Gastrocnemius medialis (tissue), 4 donors: ENCODE measurements at regions not wholly inside any gene's neighbourhood (a gene's known extent, or its start where the extent isn't known, plus 50 kb on each side); places are given as distances from the start of the nearest gene placed in this dataset.

ENCODE experiments used
- ATAC-seq, 2 donors: fragments of 150-250 bp; one replicate each; pipeline ENCODE4 v1.9.1; 2016
- DNase-seq, 2 donors: peaks; one replicate each; pipeline ENCODE4 v3.0.0-alpha.2; 2019
- H3K27ac ChIP-seq, 4 donors: fragments of 200-600 bp; sonication (generic); 1 replicate in 1 of 4; 2 replicates in 3 of 4; pipeline ENCODE4 v1.5.1; 2016 to 2018; ENCODE audit warnings: mild to moderate bottlenecking in 2 of 4, moderate library complexity in 1 of 4
- H3K27me3 ChIP-seq, 3 donors: fragments of 200-600 bp; sonication (generic) in 2 of 3; 1 replicate in 1 of 3; 2 replicates in 2 of 3; pipeline versions ENCODE4 v1.5.1 to v1.6.0; 2016 to 2019; ENCODE audit warnings: mild to moderate bottlenecking in 1 of 3, moderate library complexity in 1 of 3
- H3K36me3 ChIP-seq, 2 donors: fragments of 200-600 bp; sonication (generic) in 1 of 2; one replicate each; pipeline ENCODE4 v1.5.1; 2017 to 2018
- H3K4me1 ChIP-seq, 2 donors: fragments of 200-600 bp; sonication (generic) in 1 of 2; one replicate each; pipeline ENCODE4 v1.5.1; 2016 to 2017; ENCODE audit warnings: mild to moderate bottlenecking in 2 of 2
- H3K4me3 ChIP-seq, 4 donors: fragments of 200-600 bp; sonication (generic) in 3 of 4; 1 replicate in 1 of 4; 2 replicates in 3 of 4; pipeline ENCODE4 v1.5.1; 2016 to 2019; ENCODE audit warnings: mild to moderate bottlenecking in 2 of 4
- H3K9me3 ChIP-seq, 3 donors: fragments of 200-600 bp; sonication (generic) in 2 of 3; 1 replicate in 1 of 3; 2 replicates in 2 of 3; pipeline ENCODE4 v1.5.1; 2016 to 2019
- CTCF ChIP-seq, 5 experiments: fragments of 450-650 bp in 3 of 5; fragments of 200-600 bp in 2 of 5; sonication (generic) in 2 of 5; IDR thresholded peaks in 4 of 5; conservative IDR thresholded peaks in 1 of 5; 1 replicate in 4 of 5; 2 replicates in 1 of 5; pipeline ENCODE4 v1.5.1; 2016 to 2019; ENCODE audit warnings: antibody characterized with exemption in 5 of 5, mild to moderate bottlenecking in 3 of 5, moderate library complexity in 3 of 5
- POLR2A ChIP-seq, 2 donors: fragments of 450-650 bp; IDR thresholded peaks; one replicate each; pipeline ENCODE4 v1.6.1; 2017; ENCODE audit warnings: antibody characterized with exemption in 2 of 2, mild to moderate bottlenecking in 2 of 2, moderate library complexity in 2 of 2
- in situ Hi-C, 4 donors: fragments of 200-750 bp; cut with MboI; loops; one replicate each; pipeline versions ENCODE4 v1.15.0 to v1.8.0; 2017; ENCODE audit warnings: low sequenced_read_pairs in 4 of 4
- intact Hi-C: fragments of 100-400 bp; cut with DNase I; formaldehyde crosslinking; loops from one replicate; pipeline ENCODE4 v1.15.1; 2023; ENCODE audit warnings: low total_unique reads

DNA sequence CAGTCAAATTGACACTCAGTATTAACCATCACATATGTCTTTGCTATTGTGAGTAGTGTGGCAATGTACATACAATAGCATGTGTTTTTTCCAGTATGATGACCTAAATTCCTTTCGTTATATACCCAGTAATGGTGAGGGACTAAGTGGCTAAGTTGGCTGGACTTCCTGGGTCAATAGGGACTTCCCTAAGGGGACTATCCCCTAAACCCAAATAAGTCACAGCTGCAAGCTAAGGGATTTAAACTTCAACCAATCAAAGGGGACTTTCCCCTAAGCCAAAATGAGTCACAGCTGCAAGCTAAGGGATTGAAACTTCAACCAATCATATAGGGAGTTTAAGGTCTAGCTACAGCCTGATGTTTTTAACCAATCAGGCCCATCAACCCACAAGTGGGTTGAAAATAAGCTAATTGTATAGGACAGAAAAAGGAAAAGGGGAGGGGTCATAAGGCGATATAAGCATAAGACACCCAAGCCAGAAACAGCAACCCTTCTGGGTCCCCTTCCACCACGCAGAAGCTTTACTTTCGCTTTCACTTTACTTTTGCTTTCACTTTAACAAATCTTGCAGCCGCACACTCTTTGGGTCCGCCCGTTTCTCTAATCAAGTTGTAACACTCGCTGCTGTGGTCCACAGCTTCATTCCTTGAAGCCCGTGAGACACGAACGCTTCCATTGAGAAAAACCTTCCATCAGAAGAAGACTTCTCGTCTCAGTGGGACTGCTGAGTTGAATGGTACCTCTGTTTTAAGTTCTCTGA lies 404.4 kb downstream of the FLRT2 start:
- H3K4me3 ChIP-seq = peak overlapping the region; percentile 35 to 47 (median 44)
- no peaks in the 10 kb centered on the region for H3K4me1 ChIP-seq
- in situ Hi-C loops (no loop called here), intact Hi-C loops (no loop called here)
- H3K27ac ChIP-seq = peak overlapping the region in 1 of 4 donors; percentile 11
- TF ChIP-seq POLR2A (IDR thresholded peaks at IDR 0.05) (no peak), CTCF (IDR thresholded peaks at IDR 0.05 in 4 of 5, conservative IDR thresholded peaks at IDR 0.05 in 1 of 5) (no peak)
- no peaks in the 10 kb centered on the region for H3K27me3 ChIP-seq
- H3K9me3 ChIP-seq = no peaks in the 10 kb centered on the region
- ATAC-seq = peak in 1 of 2 donors; percentile 49
- no peaks in the 10 kb centered on the region for H3K36me3 ChIP-seq
- no peak for DNase-seq

DNA sequence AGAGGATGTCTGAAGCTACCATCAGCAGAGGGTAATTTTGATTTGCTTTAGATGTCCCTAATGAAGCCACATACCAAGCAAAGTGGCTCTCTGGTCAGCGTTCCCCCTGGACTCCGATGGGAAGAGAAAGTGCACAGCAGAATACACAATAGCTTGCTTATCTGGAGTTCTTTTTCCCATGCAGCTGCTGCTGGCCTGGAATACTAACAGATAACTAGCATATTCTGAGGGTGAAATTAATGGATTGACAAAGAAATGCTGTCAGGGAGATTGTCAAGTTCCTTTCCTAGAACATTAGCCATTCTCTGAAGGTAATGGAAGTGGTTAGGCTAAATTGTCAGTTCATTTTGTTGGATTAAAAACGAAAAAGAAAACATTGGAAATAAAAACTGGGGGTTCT lies 391.3 kb downstream of the FLRT2 start:
- H3K36me3 ChIP-seq = no peaks in the 10 kb centered on the region
- H3K27me3 ChIP-seq = no peaks in the 10 kb centered on the region
- H3K4me1 ChIP-seq = no peaks in the 10 kb centered on the region
- intact Hi-C loops (no loop called here), in situ Hi-C loops (no loop called here)
- ATAC-seq (no peak), DNase-seq (no peak)
- no peak overlapping the region for H3K4me3 ChIP-seq
- no peaks in the 10 kb centered on the region for H3K9me3 ChIP-seq
- TF ChIP-seq POLR2A (IDR thresholded peaks at IDR 0.05) = no peak
- no peak for TF ChIP-seq CTCF (IDR thresholded peaks at IDR 0.05 in 4 of 5, conservative IDR thresholded peaks at IDR 0.05 in 1 of 5)
- no peak overlapping the region for H3K27ac ChIP-seq

GRCh38 chr14:85917716-85918115 lies 387.8 kb downstream of the FLRT2 start:
- no peak for DNase-seq
- in situ Hi-C loops = no loop called here
- Histone ChIP-seq H3K27me3 (no peaks in the 10 kb centered on the region), H3K27ac (no peak overlapping the region), H3K9me3 (no peaks in the 10 kb centered on the region), H3K4me3 (no peak overlapping the region), H3K4me1 (no peaks in the 10 kb centered on the region), H3K36me3 (no peaks in the 10 kb centered on the region)
- intact Hi-C loops = no loop called here
- no peak for ATAC-seq
- TF ChIP-seq CTCF (IDR thresholded peaks at IDR 0.05 in 4 of 5, conservative IDR thresholded peaks at IDR 0.05 in 1 of 5) = no peak
- no peak for TF ChIP-seq POLR2A (IDR thresholded peaks at IDR 0.05)

- in situ Hi-C loops (no loop called here), intact Hi-C loops (no loop called here)
- ATAC-seq (no peak), DNase-seq (no peak)
- Histone ChIP-seq H3K9me3 (no peaks in the 10 kb centered on the region), H3K4me1 (no peaks in the 10 kb centered on the region), H3K27ac (no peak overlapping the region), H3K27me3 (no peaks in the 10 kb centered on the region), H3K4me3 (no peak overlapping the region), H3K36me3 (no peaks in the 10 kb centered on the region)
- TF ChIP-seq POLR2A (IDR thresholded peaks at IDR 0.05) (no peak), CTCF (IDR thresholded peaks at IDR 0.05 in 4 of 5, conservative IDR thresholded peaks at IDR 0.05 in 1 of 5) (no peak)
Measured at GRCh38 chr14:85915711-85916110, 385.8 kb downstream of the FLRT2 start.

GRCh38 chr14:85912141-85912540 lies 382.2 kb downstream of the FLRT2 start:
- no peaks in the 10 kb centered on the region for H3K4me1 ChIP-seq
- no peaks in the 10 kb centered on the region for H3K27me3 ChIP-seq
- intact Hi-C loops (no loop called here), in situ Hi-C loops (no loop called here)
- no peak overlapping the region for H3K4me3 ChIP-seq
- no peak overlapping the region for H3K27ac ChIP-seq
- H3K36me3 ChIP-seq = no peaks in the 10 kb centered on the region
- no peaks in the 10 kb centered on the region for H3K9me3 ChIP-seq
- TF ChIP-seq CTCF (IDR thresholded peaks at IDR 0.05 in 4 of 5, conservative IDR thresholded peaks at IDR 0.05 in 1 of 5) = no peak
- DNase-seq (no peak), ATAC-seq (no peak)
